ENCODE measurements at regions not wholly inside any gene's neighbourhood (a gene's known extent, or its start where the extent isn't known, plus 50 kb on each side); places are given as distances from the start of the nearest gene placed in this dataset.

GRCh38 chr10:128645486-128645885 is 519.3 kb upstream of the MKI67 start:
- no peak for DNase-seq (ENCODE audit: extremely low read depth, low read depth)
- no peak for TF ChIP-seq CTCF (IDR thresholded peaks at IDR 0.05; ENCODE audit: low read depth, low read length, missing control alignments)
- H3K4me3 ChIP-seq (replicated peaks; ENCODE audit: low read depth, low read length) = no peak overlapping the region

DNA sequence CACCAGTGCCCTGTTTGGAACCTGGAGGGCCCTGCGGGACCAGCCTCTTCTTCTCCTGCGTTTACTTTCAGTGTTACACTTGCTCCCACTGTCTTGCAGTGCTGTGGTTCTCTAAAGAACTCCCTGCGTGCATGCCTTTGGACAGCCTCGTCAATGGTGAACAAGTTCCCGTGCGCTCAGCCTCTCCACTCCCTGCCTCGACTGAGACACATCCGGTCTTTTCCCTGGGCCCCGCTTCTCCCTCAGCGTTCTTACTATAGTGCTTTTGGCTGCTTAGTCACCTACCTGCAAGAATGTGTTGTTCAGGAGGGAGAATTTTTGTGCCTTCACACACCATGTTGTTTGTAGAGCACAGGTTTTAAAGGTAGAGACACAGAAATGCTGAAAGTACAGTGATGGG is 520.7 kb upstream of the MKI67 start:
- H3K4me3 ChIP-seq (replicated peaks; ENCODE audit: low read depth, low read length) = no peak overlapping the region
- no peak for DNase-seq (ENCODE audit: extremely low read depth, low read depth)
- TF ChIP-seq CTCF (IDR thresholded peaks at IDR 0.05; ENCODE audit: low read depth, low read length, missing control alignments) = no peak

DNA sequence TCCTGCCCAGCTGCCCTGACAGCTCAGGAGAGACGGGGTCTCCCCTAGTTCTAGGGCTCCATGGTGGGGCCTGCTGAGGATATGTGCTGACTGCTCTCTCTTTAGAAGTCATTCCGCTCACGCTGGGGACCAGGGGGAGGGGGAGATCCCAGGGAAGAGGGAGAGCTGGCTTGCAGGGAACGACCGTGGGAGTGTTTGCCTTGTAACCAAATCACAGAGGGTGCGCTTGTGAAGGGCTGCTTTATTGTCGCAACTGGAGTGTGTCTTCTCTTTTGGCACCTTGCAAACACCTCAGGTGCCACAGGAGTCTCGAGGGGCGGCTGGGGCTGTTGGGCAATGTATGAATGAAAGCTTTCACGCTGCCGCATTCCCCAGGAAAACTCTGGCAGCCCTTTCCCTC is 531.3 kb upstream of the MKI67 start:
- DNase-seq (ENCODE audit: extremely low read depth, low read depth) = no peak
- no peak for TF ChIP-seq CTCF (IDR thresholded peaks at IDR 0.05; ENCODE audit: low read depth, low read length, missing control alignments)
- H3K4me3 ChIP-seq (replicated peaks; ENCODE audit: low read depth, low read length) = no peak overlapping the region

DNA sequence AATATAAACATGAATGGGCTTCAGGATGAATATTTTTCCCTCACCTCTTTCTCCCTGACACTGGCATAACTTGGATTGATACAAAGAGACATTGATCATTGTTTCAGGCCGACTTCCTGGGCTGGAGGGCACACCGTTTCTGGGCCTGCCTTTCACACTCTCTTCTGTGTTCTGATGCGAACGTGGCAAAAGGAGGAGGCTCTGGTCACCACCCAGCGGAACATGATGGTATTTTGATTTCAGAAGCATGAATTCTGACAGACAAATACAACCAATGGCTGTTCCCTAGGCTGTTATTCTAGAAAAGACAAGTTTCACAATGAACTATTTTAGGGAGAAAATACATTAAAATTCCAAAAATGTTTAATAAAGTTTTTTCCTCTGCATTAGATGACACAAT is 534.5 kb upstream of the MKI67 start:
- H3K4me3 ChIP-seq (replicated peaks; ENCODE audit: low read depth, low read length) = no peak overlapping the region
- no peak for TF ChIP-seq CTCF (IDR thresholded peaks at IDR 0.05; ENCODE audit: low read depth, low read length, missing control alignments)
- no peak for DNase-seq (ENCODE audit: extremely low read depth, low read depth)

DNA sequence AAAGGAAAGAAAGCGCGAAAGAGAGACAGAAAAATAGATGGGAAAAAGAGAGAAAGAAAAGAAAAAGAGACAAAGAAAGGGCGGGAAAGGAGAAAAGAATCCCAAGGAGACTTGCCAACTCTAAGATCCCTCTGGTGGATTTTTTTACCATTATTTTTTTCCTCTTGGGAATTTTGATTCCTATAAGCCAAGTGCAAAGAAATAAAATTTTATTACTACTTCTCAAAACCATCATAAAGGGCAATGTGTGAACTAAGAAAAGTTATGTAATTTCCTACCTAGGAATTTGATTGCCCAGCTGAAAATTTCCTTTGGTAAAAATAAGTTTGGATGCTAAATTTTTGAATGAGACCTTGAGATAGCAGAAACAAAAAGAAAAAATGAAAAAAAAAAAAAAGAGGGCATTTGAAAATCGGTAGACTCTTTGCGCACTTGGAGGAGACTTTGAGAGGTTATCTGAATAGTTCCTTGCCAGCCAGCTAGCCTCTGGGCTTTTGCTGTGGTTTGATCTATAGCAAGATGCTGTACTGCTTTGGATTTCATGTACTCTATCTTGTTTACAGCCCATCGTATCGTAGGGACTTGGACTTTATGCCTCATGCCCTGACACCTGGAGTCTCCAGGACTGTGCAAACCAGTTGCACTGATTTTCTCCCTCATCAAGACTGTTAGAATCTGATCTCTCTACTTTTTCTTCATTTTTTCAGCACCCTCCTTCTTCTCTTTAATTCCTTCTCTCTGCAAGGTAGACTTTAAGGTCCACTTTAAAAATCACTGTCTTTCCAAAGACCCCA is 535.4 kb upstream of the MKI67 start:
- TF ChIP-seq CTCF (IDR thresholded peaks at IDR 0.05; ENCODE audit: low read depth, low read length, missing control alignments) = no peak
- no peak for DNase-seq (ENCODE audit: extremely low read depth, low read depth)
- no peak overlapping the region for H3K4me3 ChIP-seq (replicated peaks; ENCODE audit: low read depth, low read length)

DNA sequence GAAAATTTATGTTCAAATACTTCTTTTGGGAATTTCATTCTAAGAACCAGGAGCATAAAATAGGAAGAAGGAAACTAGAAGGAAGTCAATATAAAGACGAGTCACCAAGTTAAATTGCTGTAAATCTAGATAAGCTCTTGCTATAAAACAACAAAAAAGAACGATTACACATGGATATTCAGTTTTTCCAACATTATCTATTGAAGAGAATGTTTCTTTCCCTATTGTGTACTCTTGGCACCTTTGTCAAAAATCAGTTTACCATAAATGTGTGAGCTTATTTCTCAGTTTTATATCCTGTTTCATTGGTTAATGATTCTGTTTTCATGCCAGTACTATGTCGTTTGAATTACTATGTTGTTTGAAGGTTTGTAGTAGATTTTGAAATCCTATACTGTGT is 536.3 kb upstream of the MKI67 start:
- TF ChIP-seq CTCF (IDR thresholded peaks at IDR 0.05; ENCODE audit: low read depth, low read length, missing control alignments) = no peak
- H3K4me3 ChIP-seq (replicated peaks; ENCODE audit: low read depth, low read length) = no peak overlapping the region
- DNase-seq (ENCODE audit: extremely low read depth, low read depth) = no peak

DNA sequence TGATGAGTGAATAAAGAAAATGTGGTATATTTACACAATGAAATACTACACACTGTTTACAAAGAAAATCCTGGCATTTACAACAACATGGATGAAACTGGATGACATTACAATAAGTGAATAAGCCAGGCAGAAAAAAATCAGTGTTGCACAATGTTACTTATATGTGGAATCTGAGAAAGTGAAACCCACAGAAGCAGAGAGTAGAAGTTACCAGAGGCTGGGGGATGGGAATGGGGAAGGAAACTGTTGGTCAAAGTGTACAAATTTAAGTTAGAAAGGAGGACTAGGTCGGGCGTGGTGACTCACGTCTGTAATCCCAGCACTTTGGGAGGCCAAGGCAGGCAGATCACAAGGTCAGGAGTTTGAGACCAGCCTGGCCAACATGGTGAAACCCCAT is 538.5 kb upstream of the MKI67 start:
- H3K4me3 ChIP-seq (replicated peaks; ENCODE audit: low read depth, low read length) = no peak overlapping the region
- no peak for DNase-seq (ENCODE audit: extremely low read depth, low read depth)
- TF ChIP-seq CTCF (IDR thresholded peaks at IDR 0.05; ENCODE audit: low read depth, low read length, missing control alignments) = no peak

Data from HFF-Myc (cell line).